HepG2 (cell line): ENCODE measurements at regions not wholly inside any gene's neighbourhood (a gene's known extent, or its start where the extent isn't known, plus 50 kb on each side); places are given as distances from the start of the nearest gene placed in this dataset.

Experiments used
- ATAC-seq: fragments of 200-7000 bp; cut with Tn5 transposase; 3 replicates; pipeline ENCODE4 v1.9.1; 2020; ENCODE audit warnings: mild to moderate bottlenecking, moderate library complexity
- BruUV-seq: library from RNA; stranded (reverse); fragments of 400-500 nt; replicated peaks from 2 replicates; lab custom pipeline; 2021; lab: Mats Ljungman, UMichigan
- CTCF ChIA-PET: fragments of 300-600 bp; formaldehyde crosslinking; extraction: SDS; loops from one replicate; lab custom pipeline; 2021; ENCODE audit warnings: low total read pairs, inconsistent platforms, low intra/inter-chr PET ratio; lab: Yijun Ruan, JAX
- POLR2A ChIA-PET: fragments of 350-600 bp; sonication (Branson Sonifier 250); formaldehyde crosslinking; loops from one replicate; lab custom pipeline; 2020; ENCODE audit warnings: antibody characterized with exemption, inconsistent platforms; lab: Yijun Ruan, JAX
- DNase-seq: peaks from one replicate; pipeline ENCODE4 v3.0.0-alpha.2; 2015; ENCODE audit warnings: low spot score
- FAIRE-seq: peaks from 3 replicates; lab custom pipeline; 2011; peaks lifted over from hg19 to GRCh38; lab: Jason Lieb, UNC
- H2AFZ ChIP-seq: one replicate; pipeline ENCODE4 v1.6.1; 2011; ENCODE audit warnings: low read length, inconsistent platforms
- H3K27ac ChIP-seq: fragments of 300-600 bp; 3 replicates; pipeline ENCODE4 v1.8.0; 2011; ENCODE audit warnings: mixed run types, mild to moderate bottlenecking, mixed read lengths, low read length, inconsistent platforms; ENCODE audit not compliant: insufficient read depth; ENCODE audit errors: extremely low read length
- H3K27me3 ChIP-seq, 2 experiments: fragments of 200-600 bp in 1 of 2; 2 replicates in 1 of 2; 3 replicates in 1 of 2; pipeline versions ENCODE4 v1.6.0 to v1.8.0; 2011; ENCODE audit warnings: low read length in 2 of 2, mild to moderate bottlenecking in 2 of 2, moderate library complexity in 2 of 2, inconsistent platforms in 1 of 2; ENCODE audit not compliant: insufficient read depth in 2 of 2, control insufficient read depth in 1 of 2
- H3K36me3 ChIP-seq, 2 experiments: fragments of 200-600 bp in 1 of 2; replicated peaks in 1 of 2; 2 replicates in 1 of 2; 3 replicates in 1 of 2; pipeline versions ENCODE4 v1.5.1 to v1.8.0; 2011; ENCODE audit warnings: low read length in 2 of 2, inconsistent platforms in 1 of 2; ENCODE audit not compliant: insufficient read depth in 2 of 2, control insufficient read depth in 1 of 2
- H3K4me1 ChIP-seq: 2 replicates; pipeline ENCODE4 v1.5.1; 2012; ENCODE audit warnings: low read length, inconsistent platforms; ENCODE audit not compliant: insufficient read depth
- H3K4me2 ChIP-seq: 2 replicates; pipeline ENCODE4 v1.6.0; 2011; ENCODE audit warnings: low read depth, low read length, inconsistent platforms
- H3K4me3 ChIP-seq, 3 experiments: fragments of 200-600 bp in 1 of 3; sonication (generic), shearing (Covaris generic) in 1 of 3; replicated peaks in 1 of 3; 2 replicates each; pipeline ENCODE4 v1.5.1; 2011 to 2016; ENCODE audit warnings: low read length in 3 of 3, inconsistent platforms in 2 of 3, low read depth in 2 of 3, mild to moderate bottlenecking in 2 of 3, control low read depth in 1 of 3, mixed read lengths in 1 of 3; ENCODE audit not compliant: insufficient read depth in 1 of 3
- H3K79me2 ChIP-seq: one replicate; pipeline ENCODE4 v1.6.1; 2011; ENCODE audit warnings: low read length, inconsistent platforms; ENCODE audit not compliant: insufficient read depth
- H3K9ac ChIP-seq: 2 replicates; pipeline ENCODE4 v1.6.0; 2011; ENCODE audit warnings: mild to moderate bottlenecking, low read depth, low read length, inconsistent platforms; ENCODE audit not compliant: insufficient read depth
- H3K9me3 ChIP-seq: 2 replicates; pipeline ENCODE4 v1.5.1; 2012; ENCODE audit warnings: mild to moderate bottlenecking, low read length
- H4K20me1 ChIP-seq: 2 replicates; pipeline ENCODE4 v1.6.0; 2011; ENCODE audit warnings: inconsistent platforms, mild to moderate bottlenecking, low read length, moderate library complexity; ENCODE audit not compliant: insufficient read depth
- BORCS8-MEF2B ChIP-seq: sonication (generic); formaldehyde crosslinking; IDR thresholded peaks from 2 replicates; pipeline ENCODE4 v1.8.0; 2022; ENCODE audit warnings: mild to moderate bottlenecking, missing genetic modification reagents
- CBX1 ChIP-seq: IDR thresholded peaks from one replicate; pipeline ENCODE4 v1.6.1; 2016; ENCODE audit warnings: antibody characterized with exemption, low read depth
- GTF3A ChIP-seq: sonication (generic); formaldehyde crosslinking; conservative IDR thresholded peaks from 2 replicates; pipeline ENCODE4 v1.4.0; 2020; ENCODE audit warnings: mild to moderate bottlenecking, missing genetic modification reagents
- HBP1 ChIP-seq: IDR thresholded peaks from 2 replicates; pipeline ENCODE4 v1.6.1; 2016; ENCODE audit warnings: low read depth, control low read depth
- KLF11 ChIP-seq: IDR thresholded peaks from 2 replicates; pipeline ENCODE4 v1.6.1; 2016; ENCODE audit warnings: missing compliant biosample characterization
- MZF1 ChIP-seq: sonication (generic); formaldehyde crosslinking; IDR thresholded peaks from 2 replicates; pipeline ENCODE4 v1.8.1; 2023; ENCODE audit warnings: mild to moderate bottlenecking, missing genetic modification reagents, borderline replicate concordance
- NFATC3 ChIP-seq: sonication (generic); formaldehyde crosslinking; IDR thresholded peaks from 2 replicates; pipeline ENCODE4 v1.5.1; 2020; ENCODE audit warnings: mild to moderate bottlenecking, missing genetic modification reagents
- PTBP1 ChIP-seq: fragments of 200-400 bp; formaldehyde crosslinking; IDR thresholded peaks from 2 replicates; pipeline ENCODE4 v1.6.1; 2018; ENCODE audit warnings: low read length, low read depth; ENCODE audit not compliant: poor library complexity, severe bottlenecking
- RBM39 ChIP-seq: fragments of 200-400 bp; formaldehyde crosslinking; IDR thresholded peaks from one replicate; pipeline ENCODE4 v1.6.1; 2018; ENCODE audit warnings: antibody characterized with exemption, mild to moderate bottlenecking, low read depth, low read length; ENCODE audit not compliant: poor library complexity, severe bottlenecking
- SOX13 ChIP-seq, 3 experiments: fragments of 450-650 bp in 1 of 3; sonication (generic) in 1 of 3; formaldehyde crosslinking in 1 of 3; IDR thresholded peaks in 2 of 3; conservative IDR thresholded peaks in 1 of 3; 2 replicates each; pipeline versions ENCODE4 v1.5.0 to v1.6.1; 2016 to 2020; ENCODE audit warnings: antibody characterized with exemption in 1 of 3, mild to moderate bottlenecking in 1 of 3, missing compliant biosample characterization in 1 of 3, missing genetic modification reagents in 1 of 3, moderate library complexity in 1 of 3
- TAF1 ChIP-seq: sonication (generic); formaldehyde crosslinking; IDR thresholded peaks from 2 replicates; pipeline ENCODE4 v1.4.0; 2020; ENCODE audit warnings: missing genetic modification reagents
- ZBTB20 ChIP-seq: sonication (generic); formaldehyde crosslinking; IDR thresholded peaks from 2 replicates; pipeline ENCODE4 v1.8.1; 2023; ENCODE audit warnings: missing genetic modification reagents, low read depth, mild to moderate bottlenecking, borderline replicate concordance
- ZNF225 ChIP-seq: sonication (generic); formaldehyde crosslinking; IDR thresholded peaks from 2 replicates; pipeline ENCODE4 v1.4.0; 2020; ENCODE audit warnings: mild to moderate bottlenecking, missing genetic modification reagents
- ZNF350 ChIP-seq: sonication (generic); formaldehyde crosslinking; IDR thresholded peaks from 2 replicates; pipeline ENCODE4 v1.4.0; 2020; ENCODE audit warnings: mild to moderate bottlenecking, low read depth, missing genetic modification reagents, borderline replicate concordance
- ZNF383 ChIP-seq: sonication (generic); formaldehyde crosslinking; IDR thresholded peaks from 2 replicates; pipeline ENCODE4 v1.4.0; 2020; ENCODE audit warnings: missing genetic modification reagents, mild to moderate bottlenecking, borderline replicate concordance
- ZNF569 ChIP-seq: sonication (generic); formaldehyde crosslinking; IDR thresholded peaks from 2 replicates; pipeline ENCODE4 v1.5.0; 2020; ENCODE audit warnings: mild to moderate bottlenecking, missing genetic modification reagents, moderate library complexity, borderline replicate concordance
- WGBS: methylation state at CpG from one replicate; pipeline ENCODE4 v1.1.6; 2017; ENCODE audit warnings: low lambda C conversion rate; 5-methylcytosine and 5-hydroxymethylcytosine counted together
- in situ Hi-C: cut with HindIII; loops from 2 replicates; pipeline ENCODE4 v1.10.0; 2017; ENCODE audit warnings: low pct_unique_long_range_greater_than_20kb; ENCODE audit not compliant: extremely low pct_ligation_motif_present
- intact Hi-C: fragments of 100-400 bp; cut with micrococcal nuclease; formaldehyde crosslinking; loops from one replicate; pipeline ENCODE4 v1.10.0; 2022; ENCODE audit not compliant: unreplicated experiment
- TF ChIP-seq, protein P1 (sequence below): IDR thresholded peaks from 2 replicates; pipeline ENCODE4 v1.6.1; 2012; ENCODE audit warnings: low read length, improper control_type of control experiment

DNA sequence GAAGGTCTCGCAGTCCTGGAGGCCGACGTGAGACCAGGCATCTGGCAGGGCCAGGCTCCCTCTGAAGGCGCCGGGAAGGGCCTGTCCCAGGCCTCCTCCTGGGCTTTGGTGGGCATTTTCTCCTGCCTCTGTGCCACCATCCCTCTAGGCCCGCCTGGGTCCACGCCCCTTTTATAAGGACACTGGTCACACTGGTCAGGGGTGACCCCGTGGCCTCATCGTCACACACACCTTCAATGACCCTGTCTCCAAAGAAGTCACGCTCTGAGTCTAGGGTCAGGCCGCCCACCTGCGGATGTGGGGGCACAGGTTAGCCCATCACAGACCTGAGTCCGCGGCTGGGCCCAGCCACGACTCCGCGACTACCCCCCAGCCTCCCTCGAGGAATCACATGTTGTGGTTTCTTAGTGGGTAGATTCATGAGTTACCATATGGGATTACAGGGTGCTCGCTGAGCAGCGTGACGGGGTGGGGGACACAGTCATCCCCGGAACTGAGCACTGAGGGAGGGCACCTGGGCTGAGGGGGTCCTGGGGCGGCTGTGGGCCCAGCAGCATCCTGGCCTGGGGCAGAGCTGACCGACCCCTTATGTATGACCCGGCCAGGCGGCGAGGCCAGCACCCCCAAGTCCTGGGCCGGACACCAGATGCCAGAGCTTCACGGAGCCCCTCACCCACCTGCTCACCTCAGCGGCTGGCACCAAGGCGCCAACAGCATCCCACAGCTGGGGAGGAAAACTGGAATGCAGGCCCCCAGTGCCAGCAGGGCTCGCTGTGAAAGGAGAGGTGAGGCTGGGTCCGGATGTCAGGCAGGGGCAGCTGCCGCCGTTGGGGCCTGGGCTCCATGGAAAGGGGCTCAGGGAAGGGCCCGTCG, 115.9 kb downstream of the DLL1 start (continued):
- TF ChIP-seq ZNF383 (no peak), HBP1 (CRISPR knock-in tag) (no peak), TAF1 (CRISPR knock-in tag) (no peak)

- Histone ChIP-seq H3K27ac (no peak overlapping the region), H3K9me3 (peaks cover 16% of the 10 kb centered on the region), H3K4me1 (no peaks in the 10 kb centered on the region), H3K79me2 (no peaks in the 10 kb centered on the region), H3K36me3 (no peaks in the 10 kb centered on the region), H3K9ac (no peak overlapping the region), H2AFZ (no peak overlapping the region), H3K27me3 (peaks cover 5 to 32% of the 10 kb centered on the region in 2 experiments; a peak in 4 of 5 replicates), H3K4me2 (no peak overlapping the region), H4K20me1 (no peaks in the 10 kb centered on the region), H3K4me3 (no peak overlapping the region)
- intact Hi-C loops: no loop called here
- FAIRE-seq: no peak
- CTCF ChIA-PET: no interaction called here
- DNase-seq: no peak
- WGBS: 37% methylated on average over 12 of the region's 17 CpGs
- no TSS peak for BruUV-seq
- in situ Hi-C loops: no loop called here
- peak; percentile 12; the same call in 2 of the 3 replicates for ATAC-seq
- POLR2A ChIA-PET: no interaction called here
- TF ChIP-seq, protein P1, sequence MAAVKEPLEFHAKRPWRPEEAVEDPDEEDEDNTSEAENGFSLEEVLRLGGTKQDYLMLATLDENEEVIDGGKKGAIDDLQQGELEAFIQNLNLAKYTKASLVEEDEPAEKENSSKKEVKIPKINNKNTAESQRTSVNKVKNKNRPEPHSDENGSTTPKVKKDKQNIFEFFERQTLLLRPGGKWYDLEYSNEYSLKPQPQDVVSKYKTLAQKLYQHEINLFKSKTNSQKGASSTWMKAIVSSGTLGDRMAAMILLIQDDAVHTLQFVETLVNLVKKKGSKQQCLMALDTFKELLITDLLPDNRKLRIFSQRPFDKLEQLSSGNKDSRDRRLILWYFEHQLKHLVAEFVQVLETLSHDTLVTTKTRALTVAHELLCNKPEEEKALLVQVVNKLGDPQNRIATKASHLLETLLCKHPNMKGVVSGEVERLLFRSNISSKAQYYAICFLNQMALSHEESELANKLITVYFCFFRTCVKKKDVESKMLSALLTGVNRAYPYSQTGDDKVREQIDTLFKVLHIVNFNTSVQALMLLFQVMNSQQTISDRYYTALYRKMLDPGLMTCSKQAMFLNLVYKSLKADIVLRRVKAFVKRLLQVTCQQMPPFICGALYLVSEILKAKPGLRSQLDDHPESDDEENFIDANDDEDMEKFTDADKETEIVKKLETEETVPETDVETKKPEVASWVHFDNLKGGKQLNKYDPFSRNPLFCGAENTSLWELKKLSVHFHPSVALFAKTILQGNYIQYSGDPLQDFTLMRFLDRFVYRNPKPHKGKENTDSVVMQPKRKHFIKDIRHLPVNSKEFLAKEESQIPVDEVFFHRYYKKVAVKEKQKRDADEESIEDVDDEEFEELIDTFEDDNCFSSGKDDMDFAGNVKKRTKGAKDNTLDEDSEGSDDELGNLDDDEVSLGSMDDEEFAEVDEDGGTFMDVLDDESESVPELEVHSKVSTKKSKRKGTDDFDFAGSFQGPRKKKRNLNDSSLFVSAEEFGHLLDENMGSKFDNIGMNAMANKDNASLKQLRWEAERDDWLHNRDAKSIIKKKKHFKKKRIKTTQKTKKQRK: no peak
- TF ChIP-seq KLF11 (CRISPR knock-in tag): no peak
- no peak for TF ChIP-seq ZNF225
- TF ChIP-seq ZNF569: no peak
- no peak for TF ChIP-seq ZNF350 (CRISPR knock-in tag)
- TF ChIP-seq ZBTB20 (CRISPR knock-in tag): no peak
- TF ChIP-seq SOX13 (IDR thresholded peaks at IDR 0.05): no peak
- TF ChIP-seq SOX13 (CRISPR knock-in tag; conservative IDR thresholded peaks at IDR 0.05 in 1 of 2, IDR thresholded peaks at IDR 0.05 in 1 of 2): no peak
- TF ChIP-seq NFATC3 (CRISPR knock-in tag): no peak
- TF ChIP-seq BORCS8-MEF2B (CRISPR knock-in tag): no peak
- no peak for TF ChIP-seq CBX1
- TF ChIP-seq PTBP1: no peak
- TF ChIP-seq RBM39: no peak
- no peak for TF ChIP-seq GTF3A (CRISPR knock-in tag)
- TF ChIP-seq MZF1 (CRISPR knock-in tag): no peak
These were observed 116.6 kb downstream of the DLL1 start for GRCh38 chr6:170174124-170174770.
